ENCODE measurements at regions not wholly inside any gene's neighbourhood (a gene's known extent, or its start where the extent isn't known, plus 50 kb on each side); places are given as distances from the start of the nearest gene placed in this dataset.

DNA sequence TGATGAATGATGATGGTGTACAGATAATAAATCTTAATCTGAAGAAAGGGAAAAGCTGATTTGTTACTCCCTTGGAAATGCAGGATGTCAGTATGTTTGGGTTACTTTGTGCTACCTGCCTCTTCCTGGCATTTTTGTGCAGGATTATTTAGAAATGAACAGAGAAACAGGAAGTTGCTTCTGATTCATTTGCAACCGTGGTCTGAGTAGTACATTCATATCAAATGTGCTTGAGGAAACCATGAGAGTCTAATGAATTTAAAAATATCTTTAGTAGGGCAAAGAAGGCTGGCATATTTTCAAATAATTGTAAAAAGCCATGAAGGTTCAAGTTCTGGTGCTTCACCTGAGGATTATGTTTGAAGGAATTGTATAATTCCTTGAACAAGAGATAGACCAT lies 391.6 kb downstream of the TMEM161B start:
- Histone ChIP-seq H3K4me2 (no peak overlapping the region), H4K20me1 (ENCODE audit: insufficient read depth) (no peaks in the 10 kb centered on the region), H3F3A (replicated peaks; ENCODE audit: insufficient read depth) (no peaks in the 10 kb centered on the region), H3K9ac (no peak overlapping the region), H3K4me1 (ENCODE audit: control insufficient read depth in 1 of 2, insufficient read depth in 2 of 2, low read depth in 1 of 2, low read length in 1 of 2) (no peaks in the 10 kb centered on the region), H3K27ac (ENCODE audit: low read depth in 2 of 2, low read length in 1 of 2) (no peak overlapping the region), H3K9me3 (no peaks in the 10 kb centered on the region), H3K4me3 (ENCODE audit: low read depth in 2 of 2, low read length in 1 of 2) (no peak overlapping the region), H3K9me2 (no peaks in the 10 kb centered on the region), H3K36me3 (replicated peaks in 1 of 2; ENCODE audit: control insufficient read depth in 1 of 2, insufficient read depth in 2 of 2, low read length in 1 of 2) (no peaks in the 10 kb centered on the region), H3K27me3 (ENCODE audit: insufficient read depth) (no peaks in the 10 kb centered on the region), H2AFZ (ENCODE audit: low read depth) (no peak overlapping the region), H3K79me2 (ENCODE audit: insufficient read depth) (no peaks in the 10 kb centered on the region)
- WGBS (ENCODE audit: low lambda C conversion rate), result 4% methylated on average over 1 of the region's 1 CpG
- ChIA-PET CTCF (interaction anchor here (0.8 kb wide), 1 partner anchor 803 kb away, joined by 4 read pairs; no protein-coding TSS in a partner anchor), POLR2A (no interaction called here)
- no peak for DNase-seq
- no peak for TF ChIP-seq FOXJ3 (CRISPR knock-in tag; IDR thresholded peaks at IDR 0.05)
- TF ChIP-seq, protein P1, sequence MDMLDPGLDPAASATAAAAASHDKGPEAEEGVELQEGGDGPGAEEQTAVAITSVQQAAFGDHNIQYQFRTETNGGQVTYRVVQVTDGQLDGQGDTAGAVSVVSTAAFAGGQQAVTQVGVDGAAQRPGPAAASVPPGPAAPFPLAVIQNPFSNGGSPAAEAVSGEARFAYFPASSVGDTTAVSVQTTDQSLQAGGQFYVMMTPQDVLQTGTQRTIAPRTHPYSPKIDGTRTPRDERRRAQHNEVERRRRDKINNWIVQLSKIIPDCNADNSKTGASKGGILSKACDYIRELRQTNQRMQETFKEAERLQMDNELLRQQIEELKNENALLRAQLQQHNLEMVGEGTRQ (IDR thresholded peaks at IDR 0.05; ENCODE audit: borderline replicate concordance, low read depth, low read length), result no peak
- no peak for TF ChIP-seq RFX5 (IDR thresholded peaks at IDR 0.05; ENCODE audit: low read length)
- no peak for TF ChIP-seq RXRA (IDR thresholded peaks at IDR 0.05; ENCODE audit: borderline replicate concordance, low read depth)
- TF ChIP-seq, protein P2, sequence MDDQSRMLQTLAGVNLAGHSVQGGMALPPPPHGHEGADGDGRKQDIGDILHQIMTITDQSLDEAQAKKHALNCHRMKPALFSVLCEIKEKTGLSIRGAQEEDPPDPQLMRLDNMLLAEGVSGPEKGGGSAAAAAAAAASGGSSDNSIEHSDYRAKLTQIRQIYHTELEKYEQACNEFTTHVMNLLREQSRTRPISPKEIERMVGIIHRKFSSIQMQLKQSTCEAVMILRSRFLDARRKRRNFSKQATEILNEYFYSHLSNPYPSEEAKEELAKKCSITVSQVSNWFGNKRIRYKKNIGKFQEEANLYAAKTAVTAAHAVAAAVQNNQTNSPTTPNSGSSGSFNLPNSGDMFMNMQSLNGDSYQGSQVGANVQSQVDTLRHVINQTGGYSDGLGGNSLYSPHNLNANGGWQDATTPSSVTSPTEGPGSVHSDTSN (IDR thresholded peaks at IDR 0.05), result no peak

DNA sequence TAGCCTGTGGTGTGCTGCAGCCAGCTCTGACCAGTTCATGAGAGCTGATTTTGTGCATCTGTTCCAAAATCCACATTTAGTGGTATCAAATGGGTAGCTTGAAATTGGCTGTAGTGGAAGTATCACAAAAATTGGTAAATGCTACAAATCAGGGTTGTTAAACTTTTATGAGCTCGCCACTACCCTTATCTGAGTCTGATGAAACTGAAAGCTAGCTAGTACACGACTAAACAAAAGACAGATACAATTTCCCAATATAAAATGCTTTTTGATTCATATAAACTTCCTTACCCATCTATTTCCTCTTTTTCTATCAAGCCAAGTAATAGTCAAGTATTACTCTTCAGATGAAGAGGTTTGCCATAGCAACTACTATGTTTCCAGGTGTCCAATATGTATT lies 392.0 kb downstream of the TMEM161B start:
- no peak overlapping the region for H3K27ac ChIP-seq (ENCODE audit: low read depth in 2 of 2, low read length in 1 of 2)
- ChIA-PET CTCF (interaction anchor here (0.8 kb wide), 1 partner anchor 803 kb away, joined by 4 read pairs; no protein-coding TSS in a partner anchor), POLR2A (no interaction called here)
- no peak overlapping the region for H2AFZ ChIP-seq (ENCODE audit: low read depth)
- no peaks in the 10 kb centered on the region for H3K9me2 ChIP-seq
- DNase-seq, result no peak
- H3K4me1 ChIP-seq (ENCODE audit: control insufficient read depth in 1 of 2, insufficient read depth in 2 of 2, low read depth in 1 of 2, low read length in 1 of 2), result no peaks in the 10 kb centered on the region
- no peaks in the 10 kb centered on the region for H3K9me3 ChIP-seq
- WGBS (ENCODE audit: low lambda C conversion rate), result 3% methylated on average over 2 of the region's 2 CpGs
- no peak overlapping the region for H3K4me2 ChIP-seq
- no peaks in the 10 kb centered on the region for H3K27me3 ChIP-seq (ENCODE audit: insufficient read depth)
- TF ChIP-seq NRF1 (IDR thresholded peaks at IDR 0.05; ENCODE audit: low read depth, low read length) (no peak), TAF1 (IDR thresholded peaks at IDR 0.05; ENCODE audit: borderline replicate concordance, low read depth, low read length) (no peak), RAD21 (IDR thresholded peaks at IDR 0.05; ENCODE audit: low read length) (no peak), TEAD4 (IDR thresholded peaks at IDR 0.05; ENCODE audit: borderline replicate concordance, insufficient read depth) (no peak), USF1 (IDR thresholded peaks at IDR 0.05; ENCODE audit: borderline replicate concordance, low read depth) (no peak)
- TF ChIP-seq, protein P2 (IDR thresholded peaks at IDR 0.05), result no peak
- H3K4me3 ChIP-seq (ENCODE audit: low read depth in 2 of 2, low read length in 1 of 2), result no peak overlapping the region
- no peaks in the 10 kb centered on the region for H3K79me2 ChIP-seq (ENCODE audit: insufficient read depth)
- H4K20me1 ChIP-seq (ENCODE audit: insufficient read depth), result no peaks in the 10 kb centered on the region
- no peaks in the 10 kb centered on the region for H3K36me3 ChIP-seq (replicated peaks in 1 of 2; ENCODE audit: control insufficient read depth in 1 of 2, insufficient read depth in 2 of 2, low read length in 1 of 2)
- no peak overlapping the region for H3K9ac ChIP-seq
- H3F3A ChIP-seq (replicated peaks; ENCODE audit: insufficient read depth), result no peaks in the 10 kb centered on the region

All from SK-N-SH (cell line).